DOHH2 (cell line): ENCODE measurements at regions not wholly inside any gene's neighbourhood (a gene's known extent, or its start where the extent isn't known, plus 50 kb on each side); places are given as distances from the start of the nearest gene placed in this dataset.

Source experiments
- H3F3A ChIP-seq: fragments of 200-600 bp; sonication (generic), shearing (Covaris generic); 2 replicates; pipeline ENCODE4 v1.6.0; 2016; ENCODE audit warnings: antibody characterized with exemption, mild to moderate bottlenecking; ENCODE audit not compliant: control insufficient read depth, insufficient read depth
- H3K27ac ChIP-seq: fragments of 200-600 bp; sonication (generic); 2 replicates; pipeline ENCODE4 v1.5.1; 2014; ENCODE audit warnings: low read depth, mild to moderate bottlenecking, low read length, moderate library complexity
- H3K27me3 ChIP-seq: fragments of 200-600 bp; sonication (generic); 2 replicates; pipeline ENCODE4 v1.6.1; 2014; ENCODE audit warnings: mild to moderate bottlenecking, low read length, mixed read lengths; ENCODE audit not compliant: control insufficient read depth
- H3K36me3 ChIP-seq: fragments of 200-600 bp; sonication (generic); 2 replicates; pipeline ENCODE4 v1.6.1; 2014; ENCODE audit warnings: mild to moderate bottlenecking, low read length, moderate library complexity, mixed read lengths; ENCODE audit not compliant: control insufficient read depth
- H3K4me1 ChIP-seq: fragments of 200-600 bp; sonication (generic); 2 replicates; pipeline ENCODE4 v1.6.1; 2014; ENCODE audit warnings: mild to moderate bottlenecking, low read length, mixed read lengths; ENCODE audit not compliant: control insufficient read depth
- H3K4me2 ChIP-seq: fragments of 200-600 bp; sonication (generic); 2 replicates; pipeline ENCODE4 v1.6.0; 2014; ENCODE audit warnings: mild to moderate bottlenecking, low read length, moderate library complexity
- H3K4me3 ChIP-seq: fragments of 200-600 bp; sonication (generic); 2 replicates; pipeline ENCODE4 v1.5.1; 2014; ENCODE audit warnings: mild to moderate bottlenecking, low read length, mixed read lengths
- H3K79me2 ChIP-seq: fragments of 200-600 bp; sonication (generic); 2 replicates; pipeline ENCODE4 v1.6.1; 2014; ENCODE audit warnings: mild to moderate bottlenecking, low read length, mixed read lengths; ENCODE audit not compliant: control insufficient read depth
- H3K9me2 ChIP-seq: fragments of 200-600 bp; sonication (generic); replicated peaks from 2 replicates; pipeline ENCODE4 v1.6.1; 2014; ENCODE audit warnings: mild to moderate bottlenecking, low read length, mixed read lengths; ENCODE audit not compliant: control insufficient read depth
- H3K9me3 ChIP-seq: fragments of 200-600 bp; sonication (generic); 2 replicates; pipeline ENCODE4 v1.6.1; 2014; ENCODE audit warnings: antibody characterized with exemption, low read length, mixed read lengths; ENCODE audit not compliant: control insufficient read depth, insufficient read depth
- H4K20me1 ChIP-seq: fragments of 200-600 bp; sonication (generic); 2 replicates; pipeline ENCODE4 v1.6.0; 2014; ENCODE audit warnings: low read depth, mild to moderate bottlenecking, antibody characterized with exemption, low read length, moderate library complexity; ENCODE audit not compliant: control insufficient read depth, insufficient read depth
- EZH2phosphoT487 ChIP-seq: fragments of 200-600 bp; sonication (generic); IDR thresholded peaks from 2 replicates; pipeline ENCODE4 v1.6.1; 2017; ENCODE audit warnings: borderline replicate concordance, mild to moderate bottlenecking, antibody characterized with exemption, low read length, moderate library complexity, mixed read lengths
- TF ChIP-seq, protein P1 (sequence below): fragments of 200-600 bp; sonication (generic); IDR thresholded peaks from one replicate; pipeline ENCODE4 v1.5.1; 2014; ENCODE audit warnings: antibody characterized with exemption, mild to moderate bottlenecking, low read depth, low read length; ENCODE audit not compliant: poor library complexity, severe bottlenecking

DNA sequence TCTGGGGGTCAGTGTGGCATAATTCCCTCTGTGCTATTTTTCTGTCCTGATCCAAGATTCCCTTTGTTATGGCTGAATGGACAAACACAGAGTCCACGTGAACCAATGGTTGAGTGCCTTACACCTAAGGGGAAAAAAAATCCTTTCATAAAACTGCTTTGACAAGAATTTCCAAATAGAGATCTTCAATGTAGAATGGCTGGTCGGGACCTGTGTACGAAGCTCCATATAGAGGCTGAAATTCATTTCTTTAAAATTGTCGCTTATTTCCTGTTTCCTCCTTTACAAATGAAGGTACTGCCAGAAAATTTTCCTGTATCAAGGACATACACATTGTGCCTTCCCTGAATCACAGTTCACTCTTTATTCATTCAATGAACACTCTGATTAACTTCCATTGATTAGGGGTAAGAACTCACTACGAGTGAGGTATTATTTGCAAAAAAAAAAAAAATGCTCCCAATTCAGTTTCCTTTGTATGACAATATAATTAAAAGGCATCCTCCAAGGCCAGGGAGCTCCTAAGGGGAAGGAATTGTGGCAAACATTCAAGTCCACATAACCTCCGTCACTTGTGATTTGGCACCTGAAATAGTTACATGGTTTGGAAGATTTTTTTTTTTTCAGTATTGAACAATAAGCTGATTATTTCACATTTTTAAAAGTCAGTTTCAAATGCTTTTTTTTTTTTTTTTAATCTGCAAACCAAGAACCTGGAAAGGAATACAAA, 293.8 kb downstream of the MEX3B start:
- Histone ChIP-seq H3K4me2 (no peak overlapping the region), H3K79me2 (no peaks in the 10 kb centered on the region), H3K9me3 (no peaks in the 10 kb centered on the region), H3F3A (no peaks in the 10 kb centered on the region), H3K27me3 (no peaks in the 10 kb centered on the region; the same call in 1 of the 2 replicates), H3K27ac (no peak overlapping the region), H3K4me3 (no peak overlapping the region), H3K36me3 (no peaks in the 10 kb centered on the region), H3K9me2 (no peaks in the 10 kb centered on the region), H3K4me1 (no peaks in the 10 kb centered on the region), H4K20me1 (no peaks in the 10 kb centered on the region)
- TF ChIP-seq, protein P1, sequence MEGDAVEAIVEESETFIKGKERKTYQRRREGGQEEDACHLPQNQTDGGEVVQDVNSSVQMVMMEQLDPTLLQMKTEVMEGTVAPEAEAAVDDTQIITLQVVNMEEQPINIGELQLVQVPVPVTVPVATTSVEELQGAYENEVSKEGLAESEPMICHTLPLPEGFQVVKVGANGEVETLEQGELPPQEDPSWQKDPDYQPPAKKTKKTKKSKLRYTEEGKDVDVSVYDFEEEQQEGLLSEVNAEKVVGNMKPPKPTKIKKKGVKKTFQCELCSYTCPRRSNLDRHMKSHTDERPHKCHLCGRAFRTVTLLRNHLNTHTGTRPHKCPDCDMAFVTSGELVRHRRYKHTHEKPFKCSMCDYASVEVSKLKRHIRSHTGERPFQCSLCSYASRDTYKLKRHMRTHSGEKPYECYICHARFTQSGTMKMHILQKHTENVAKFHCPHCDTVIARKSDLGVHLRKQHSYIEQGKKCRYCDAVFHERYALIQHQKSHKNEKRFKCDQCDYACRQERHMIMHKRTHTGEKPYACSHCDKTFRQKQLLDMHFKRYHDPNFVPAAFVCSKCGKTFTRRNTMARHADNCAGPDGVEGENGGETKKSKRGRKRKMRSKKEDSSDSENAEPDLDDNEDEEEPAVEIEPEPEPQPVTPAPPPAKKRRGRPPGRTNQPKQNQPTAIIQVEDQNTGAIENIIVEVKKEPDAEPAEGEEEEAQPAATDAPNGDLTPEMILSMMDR: no peak
- no peak for TF ChIP-seq EZH2phosphoT487

DNA sequence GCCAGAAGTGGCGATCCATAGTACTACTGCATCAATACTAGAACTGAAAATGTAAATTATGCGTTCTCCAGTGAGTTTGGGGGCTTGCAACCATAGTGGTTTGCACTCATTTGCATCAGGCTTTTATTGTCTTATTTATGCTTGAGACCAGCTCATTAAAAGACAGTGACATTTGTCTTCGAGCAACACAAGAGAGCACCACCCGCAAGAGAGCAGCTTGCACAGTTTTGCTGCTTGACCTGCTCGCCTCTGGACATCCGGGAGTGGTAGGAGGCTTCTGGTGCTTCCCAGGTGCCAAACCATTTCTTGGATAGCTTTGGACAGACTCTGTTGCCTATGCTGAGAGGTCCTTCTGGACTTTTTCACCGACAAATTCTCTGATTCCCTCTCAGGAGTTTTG, 294.6 kb downstream of the MEX3B start:
- H3K9me3 ChIP-seq: no peaks in the 10 kb centered on the region
- no peaks in the 10 kb centered on the region for H3K36me3 ChIP-seq
- no peaks in the 10 kb centered on the region; the same call in 1 of the 2 replicates for H3K27me3 ChIP-seq
- H3K4me3 ChIP-seq: no peak overlapping the region
- H3K9me2 ChIP-seq: no peaks in the 10 kb centered on the region
- no peak for TF ChIP-seq EZH2phosphoT487
- TF ChIP-seq, protein P1: no peak
- H3K4me1 ChIP-seq: no peaks in the 10 kb centered on the region
- no peaks in the 10 kb centered on the region for H4K20me1 ChIP-seq
- no peaks in the 10 kb centered on the region for H3K79me2 ChIP-seq
- H3K4me2 ChIP-seq: no peak overlapping the region
- no peak overlapping the region for H3K27ac ChIP-seq
- no peaks in the 10 kb centered on the region for H3F3A ChIP-seq

DNA sequence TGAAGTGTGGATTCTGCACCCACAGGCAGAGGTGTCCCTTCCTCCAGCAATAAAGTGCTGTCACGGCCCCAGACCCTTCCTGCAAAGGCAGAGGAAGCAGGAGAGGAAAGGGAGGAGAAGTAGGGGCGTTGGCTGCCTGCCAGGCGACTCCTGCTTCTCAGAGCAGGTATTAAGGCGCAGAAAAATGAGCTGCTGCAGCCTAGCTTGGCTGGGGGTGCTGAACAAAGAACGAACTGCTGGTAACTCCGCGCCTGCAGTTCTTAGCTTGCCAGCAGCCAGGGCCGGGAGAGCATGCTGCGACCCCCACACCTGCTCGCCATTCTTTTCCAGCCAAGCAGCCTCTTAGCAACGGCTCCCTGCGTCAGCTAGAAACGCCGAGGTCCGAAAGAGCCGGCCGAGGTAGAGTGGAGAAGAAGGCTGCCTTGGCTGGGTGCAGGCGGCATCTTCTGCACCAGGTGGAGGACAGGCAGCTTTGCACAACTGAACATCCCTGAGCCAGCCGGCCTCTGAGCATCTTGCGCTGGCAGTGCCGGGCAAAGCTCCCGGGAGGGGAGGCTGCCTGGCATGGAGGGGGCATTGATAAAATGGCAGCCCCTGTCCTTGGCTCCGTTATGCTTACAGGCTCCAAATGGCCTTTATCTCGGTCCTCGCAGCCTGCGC, 296.0 kb downstream of the MEX3B start:
- Histone ChIP-seq H3K4me2 (no peak overlapping the region), H4K20me1 (no peaks in the 10 kb centered on the region), H3K27me3 (no peaks in the 10 kb centered on the region; the same call in 1 of the 2 replicates), H3K36me3 (no peaks in the 10 kb centered on the region), H3K4me3 (no peak overlapping the region), H3K9me2 (no peaks in the 10 kb centered on the region), H3K9me3 (no peaks in the 10 kb centered on the region), H3K27ac (no peak overlapping the region), H3K79me2 (no peaks in the 10 kb centered on the region), H3K4me1 (no peaks in the 10 kb centered on the region), H3F3A (no peaks in the 10 kb centered on the region)
- TF ChIP-seq, protein P1: no peak
- no peak for TF ChIP-seq EZH2phosphoT487
